HG02763 (cell line): ENCODE measurements at regions not wholly inside any gene's neighbourhood (a gene's known extent, or its start where the extent isn't known, plus 50 kb on each side); places are given as distances from the start of the nearest gene placed in this dataset.

Experiments used
- ATAC-seq: cut with Tn5 transposase; IDR thresholded peaks from one replicate; pipeline ENCODE4 v1.9.1; 2021; ENCODE audit warnings: mild to moderate bottlenecking, moderate library complexity; ENCODE audit not compliant: unreplicated experiment

GRCh38 chr15:96716478-96716877 is 386.0 kb downstream of the NR2F2 start:
- ATAC-seq, result no peak

GRCh38 chr15:96720251-96720650 is 389.8 kb downstream of the NR2F2 start:
- no peak for ATAC-seq

GRCh38 chr15:96720656-96721055 is 390.2 kb downstream of the NR2F2 start:
- ATAC-seq, result no peak

- no peak for ATAC-seq
Measured at GRCh38 chr15:96728591-96728990, 398.1 kb downstream of the NR2F2 start.

- ATAC-seq, result no peak
Measured at GRCh38 chr15:96732704-96733103, 402.2 kb downstream of the NR2F2 start.

- no peak for ATAC-seq
Measured at GRCh38 chr15:96733721-96734120, 403.2 kb downstream of the NR2F2 start.

- no peak for ATAC-seq
Measured at GRCh38 chr15:96735632-96736240, 405.2 kb downstream of the NR2F2 start.

- no peak for ATAC-seq
Measured at GRCh38 chr15:96736384-96736783, 405.9 kb downstream of the NR2F2 start.

GRCh38 chr15:96737408-96737807 is 406.9 kb downstream of the NR2F2 start:
- ATAC-seq, result no peak

GRCh38 chr15:96746665-96747064 is 416.2 kb downstream of the NR2F2 start:
- ATAC-seq, result no peak

- ATAC-seq, result no peak
Measured at GRCh38 chr15:96747291-96747690, 416.8 kb downstream of the NR2F2 start.

- no peak for ATAC-seq
Measured at GRCh38 chr15:96750361-96750760, 419.9 kb downstream of the NR2F2 start.

GRCh38 chr15:96756146-96756545 is 425.6 kb downstream of the NR2F2 start:
- ATAC-seq, result no peak

- no peak for ATAC-seq
Measured at GRCh38 chr15:96756656-96757055, 426.2 kb downstream of the NR2F2 start.

- no peak for ATAC-seq
Measured at GRCh38 chr15:96762566-96762965, 432.1 kb downstream of the NR2F2 start.

GRCh38 chr15:96764501-96764900 is 434.0 kb downstream of the NR2F2 start:
- ATAC-seq, result no peak

- no peak for ATAC-seq
Measured at GRCh38 chr15:96764946-96765345, 434.4 kb downstream of the NR2F2 start.

GRCh38 chr15:96766366-96766765 is 435.9 kb downstream of the NR2F2 start:
- no peak for ATAC-seq

- no peak for ATAC-seq
Measured at GRCh38 chr15:96767703-96768434, 437.4 kb downstream of the NR2F2 start.

GRCh38 chr15:96768435-96768789 is 437.9 kb downstream of the NR2F2 start:
- ATAC-seq, result no peak

- ATAC-seq, result no peak
Measured at GRCh38 chr15:96771035-96771434, 440.5 kb downstream of the NR2F2 start.

- no peak for ATAC-seq
Measured at GRCh38 chr15:96774216-96774615, 443.7 kb downstream of the NR2F2 start.

GRCh38 chr15:96783746-96784145 is 453.2 kb downstream of the NR2F2 start:
- ATAC-seq, result no peak
